IMR-90 (cell line): ENCODE measurements at regions not wholly inside any gene's neighbourhood (a gene's known extent, or its start where the extent isn't known, plus 50 kb on each side); places are given as distances from the start of the nearest gene placed in this dataset.
A peak's percentile ranks its signal among the peaks of the same experiment; 100 is the strongest.

Experiments used
- ATAC-seq: fragments of 200-7000 bp; cut with Tn5 transposase; 2 replicates; pipeline ENCODE4 v1.9.1; 2020; ENCODE audit warnings: low read depth, mild to moderate bottlenecking, moderate library complexity
- BruUV-seq: library from RNA; stranded (reverse); fragments of 400-500 nt; replicated peaks from 2 replicates; lab custom pipeline; 2021; lab: Mats Ljungman, UMichigan
- CTCF ChIA-PET: fragments of 300-600 bp; formaldehyde crosslinking; extraction: SDS; loops from one replicate; lab custom pipeline; 2021; ENCODE audit warnings: antibody characterized with exemption; lab: Yijun Ruan, JAX
- POLR2A ChIA-PET: fragments of 300-600 bp; sonication (Branson Sonifier 250); formaldehyde crosslinking; loops from one replicate; lab custom pipeline; 2022; ENCODE audit warnings: antibody characterized with exemption; ENCODE audit not compliant: unreplicated experiment; lab: Charles Lee
- DNase-seq: peaks from one replicate; pipeline ENCODE4 v3.0.0; 2013
- H2AFZ ChIP-seq: replicated peaks from 2 replicates; pipeline ENCODE3; 2013; ENCODE audit warnings: low read length, mild to moderate bottlenecking; ENCODE audit not compliant: poor library complexity
- H2AK5ac ChIP-seq: 2 replicates; pipeline ENCODE4 v1.6.1; 2013; ENCODE audit warnings: low read depth, low read length, inconsistent platforms
- H2AK9ac ChIP-seq: replicated peaks from 2 replicates; pipeline ENCODE3; 2013; ENCODE audit warnings: mild to moderate bottlenecking, low read depth, low read length, moderate library complexity; ENCODE audit not compliant: poor library complexity
- H2BK120ac ChIP-seq: 2 replicates; pipeline ENCODE4 v1.6.1; 2013; ENCODE audit warnings: low read depth, low read length, inconsistent platforms
- H2BK15ac ChIP-seq: 3 replicates; pipeline ENCODE4 v1.6.1; 2013; ENCODE audit warnings: low read depth, low read length, inconsistent platforms
- H2BK20ac ChIP-seq: 2 replicates; pipeline ENCODE4 v1.6.1; 2013; ENCODE audit warnings: low read depth, mild to moderate bottlenecking, inconsistent platforms, low read length, moderate library complexity
- H2BK5ac ChIP-seq: 2 replicates; pipeline ENCODE4 v1.6.1; 2013; ENCODE audit warnings: mild to moderate bottlenecking, low read depth, low read length, inconsistent platforms; ENCODE audit not compliant: poor library complexity, severe bottlenecking
- H3K14ac ChIP-seq: replicated peaks from 2 replicates; pipeline ENCODE4 v1.6.1; 2013; ENCODE audit warnings: low read depth, low read length, inconsistent platforms
- H3K18ac ChIP-seq: 2 replicates; pipeline ENCODE4 v1.6.1; 2013; ENCODE audit warnings: low read depth, low read length, control low read depth
- H3K23ac ChIP-seq: 2 replicates; pipeline ENCODE4 v1.6.1; 2013; ENCODE audit warnings: low read depth, low read length, inconsistent platforms
- H3K27ac ChIP-seq: 2 replicates; pipeline ENCODE4 v1.5.1; 2013; ENCODE audit warnings: mild to moderate bottlenecking, control low read depth, low read length; ENCODE audit not compliant: insufficient read depth
- H3K27me3 ChIP-seq: 2 replicates; pipeline ENCODE4 v1.6.1; 2013; ENCODE audit warnings: low read length; ENCODE audit not compliant: control insufficient read depth, insufficient read depth
- H3K36me3 ChIP-seq: 2 replicates; pipeline ENCODE4 v1.6.1; 2013; ENCODE audit warnings: low read length, mixed read lengths; ENCODE audit not compliant: control insufficient read depth, insufficient read depth
- H3K4ac ChIP-seq: 2 replicates; pipeline ENCODE4 v1.6.1; 2013; ENCODE audit warnings: low read depth, low read length, inconsistent platforms
- H3K4me1 ChIP-seq: 2 replicates; pipeline ENCODE4 v1.6.1; 2013; ENCODE audit warnings: low read length, mixed read lengths; ENCODE audit not compliant: control insufficient read depth, insufficient read depth
- H3K4me2 ChIP-seq: 2 replicates; pipeline ENCODE4 v1.6.1; 2013; ENCODE audit warnings: low read depth, mild to moderate bottlenecking, control low read depth, low read length, moderate library complexity
- H3K4me3 ChIP-seq: 2 replicates; pipeline ENCODE4 v1.5.1; 2013; ENCODE audit warnings: low read depth, mild to moderate bottlenecking, control low read depth, low read length, moderate library complexity; ENCODE audit not compliant: insufficient read depth
- H3K56ac ChIP-seq: 2 replicates; pipeline ENCODE4 v1.6.1; 2013; ENCODE audit warnings: low read length, inconsistent platforms; ENCODE audit not compliant: insufficient read depth; ENCODE audit errors: extremely low read depth
- H3K79me1 ChIP-seq, 2 experiments: 2 replicates each; pipeline ENCODE4 v1.6.1; 2013; ENCODE audit warnings: low read length in 2 of 2, inconsistent platforms in 1 of 2, low read depth in 1 of 2
- H3K9ac ChIP-seq: 2 replicates; pipeline ENCODE4 v1.6.1; 2013; ENCODE audit warnings: low read depth, low read length, control low read depth
- H3K9me1 ChIP-seq: 2 replicates; pipeline ENCODE4 v1.6.1; 2013; ENCODE audit warnings: low read length, inconsistent platforms; ENCODE audit not compliant: insufficient read depth
- H3K9me3 ChIP-seq: 2 replicates; pipeline ENCODE4 v1.6.1; 2013; ENCODE audit warnings: low read length; ENCODE audit not compliant: control insufficient read depth, insufficient read depth
- H4K20me1 ChIP-seq: 2 replicates; pipeline ENCODE4 v1.6.1; 2013; ENCODE audit warnings: low read length, inconsistent platforms; ENCODE audit not compliant: insufficient read depth
- H4K5ac ChIP-seq: 2 replicates; pipeline ENCODE4 v1.6.1; 2013; ENCODE audit warnings: mild to moderate bottlenecking, low read depth, low read length, control low read depth
- H4K8ac ChIP-seq, 2 experiments: 2 replicates each; pipeline ENCODE4 v1.6.1; 2013; ENCODE audit warnings: low read depth in 2 of 2, low read length in 2 of 2, control low read depth in 1 of 2, inconsistent platforms in 1 of 2
- H4K91ac ChIP-seq: 2 replicates; pipeline ENCODE4 v1.6.1; 2013; ENCODE audit warnings: low read depth, low read length, inconsistent platforms; ENCODE audit not compliant: insufficient read depth
- BHLHE40 ChIP-seq: fragments of 150-350 bp; IDR thresholded peaks from 2 replicates; pipeline ENCODE4 v1.6.1; 2016; ENCODE audit warnings: mild to moderate bottlenecking, low read depth, low read length
- CEBPB ChIP-seq: IDR thresholded peaks from 2 replicates; pipeline ENCODE4 v1.6.1; 2012; ENCODE audit warnings: low read depth, low read length, improper control_type of control experiment
- CHD1 ChIP-seq: IDR thresholded peaks from 2 replicates; pipeline ENCODE4 v1.6.1; 2012; ENCODE audit warnings: low read depth, low read length, improper control_type of control experiment
- FOS ChIP-seq: fragments of 150-350 bp; IDR thresholded peaks from 2 replicates; pipeline ENCODE4 v1.6.1; 2016; ENCODE audit warnings: low read depth, low read length
- MAFK ChIP-seq: IDR thresholded peaks from 2 replicates; pipeline ENCODE4 v1.6.1; 2012; ENCODE audit warnings: low read depth, low read length, improper control_type of control experiment
- MAZ ChIP-seq: IDR thresholded peaks from 2 replicates; pipeline ENCODE4 v1.6.1; 2012; ENCODE audit warnings: low read depth, mild to moderate bottlenecking, low read length, improper control_type of control experiment, moderate library complexity, borderline replicate concordance
- MXI1 ChIP-seq: IDR thresholded peaks from 2 replicates; pipeline ENCODE4 v1.6.1; 2012; ENCODE audit warnings: low read depth, mild to moderate bottlenecking, low read length, moderate library complexity, borderline replicate concordance
- NFE2L2 ChIP-seq: fragments of 150-350 bp; IDR thresholded peaks from 2 replicates; pipeline ENCODE4 v1.6.1; 2016; ENCODE audit warnings: low read depth, mild to moderate bottlenecking, low read length
- POLR2A ChIP-seq: IDR thresholded peaks from 2 replicates; pipeline ENCODE4 v1.6.1; 2012; ENCODE audit warnings: mild to moderate bottlenecking, low read depth, low read length
- RAD21 ChIP-seq: IDR thresholded peaks from 2 replicates; pipeline ENCODE4 v1.6.1; 2012; ENCODE audit warnings: low read length, improper control_type of control experiment
- RCOR1 ChIP-seq: IDR thresholded peaks from 2 replicates; pipeline ENCODE4 v1.6.1; 2012; ENCODE audit warnings: mild to moderate bottlenecking, low read length, improper control_type of control experiment; ENCODE audit not compliant: insufficient replicate concordance
- RFX5 ChIP-seq: IDR thresholded peaks from 2 replicates; pipeline ENCODE4 v1.8.0; 2012; ENCODE audit warnings: low read depth, mild to moderate bottlenecking, low read length, moderate library complexity
- SMC3 ChIP-seq: fragments of 150-350 bp; IDR thresholded peaks from 2 replicates; pipeline ENCODE4 v1.6.1; 2016; ENCODE audit warnings: low read depth, mild to moderate bottlenecking, antibody characterized with exemption, low read length, moderate library complexity
- WGBS, 2 experiments: methylation state at CpG; one replicate each; pipeline versions ENCODE4 v1.1.5 to v1.1.7; 2013; ENCODE audit warnings: missing lambda C conversion rate in 2 of 2; ENCODE audit not compliant: insufficient read length in 1 of 2; ENCODE audit errors: extremely low coverage in 2 of 2; 5-methylcytosine and 5-hydroxymethylcytosine counted together
- dilution Hi-C: fragments of 300-500 bp; cut with HindIII; formaldehyde crosslinking; loops from one replicate; pipeline ENCODE4 v1.14.3; 2018; ENCODE audit warnings: low sequenced_read_pairs; ENCODE audit not compliant: unreplicated experiment
- in situ Hi-C: fragments of 300-500 bp; cut with MboI; formaldehyde crosslinking; loops from 3 replicates; pipeline ENCODE4 v1.14.3; 2019; ENCODE audit warnings: low sequenced_read_pairs, inconsistent platforms, mixed read lengths
- intact Hi-C: fragments of 100-400 bp; cut with micrococcal nuclease; formaldehyde crosslinking; loops from 2 replicates; pipeline ENCODE4 v1.10.0; 2022
- TF ChIP-seq, protein P1 (sequence below): fragments of 150-350 bp; IDR thresholded peaks from 2 replicates; pipeline ENCODE4 v1.6.1; 2016; ENCODE audit warnings: low read depth, mild to moderate bottlenecking, low read length, moderate library complexity, borderline replicate concordance
- TF ChIP-seq, protein P2 (sequence below): conservative IDR thresholded peaks from 2 replicates; pipeline ENCODE4 v1.5.1; 2012; ENCODE audit warnings: mild to moderate bottlenecking, low read depth, low read length, improper control_type of control experiment

DNA sequence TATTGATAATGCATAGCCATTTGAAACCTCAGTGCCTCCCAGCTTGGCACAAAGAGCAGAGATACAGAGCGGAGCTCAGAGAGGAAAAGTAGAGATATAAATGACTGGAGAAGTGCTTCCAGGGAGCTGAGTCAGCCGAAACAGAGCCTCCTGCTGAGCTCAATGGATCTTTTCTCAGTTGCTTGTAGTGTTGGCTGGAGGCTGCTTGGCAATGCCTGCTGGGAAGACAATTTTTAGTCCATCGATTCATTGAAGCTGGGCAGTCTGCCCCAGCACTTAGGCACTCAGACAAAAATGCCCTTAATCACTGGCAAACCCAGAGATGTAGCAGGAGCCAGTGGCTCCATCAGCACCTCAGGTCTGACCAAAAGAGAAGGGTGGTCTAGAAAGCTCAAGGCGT lies 81.3 kb upstream of the SETBP1 start:
- in situ Hi-C loops (no loop called here), intact Hi-C loops (no loop called here), dilution Hi-C loops (no loop called here)
- H2AFZ ChIP-seq: no peak overlapping the region
- no peak overlapping the region for H3K4me3 ChIP-seq
- no peak overlapping the region for H3K9ac ChIP-seq
- H3K4ac ChIP-seq: no peak overlapping the region
- 49% methylated on average over 2 of the region's 4 CpGs; no CpG with 5 or more reads in 1 of the 2 experiments for WGBS, 2 experiments
- no peak overlapping the region for H4K8ac ChIP-seq
- H4K5ac ChIP-seq: no peak overlapping the region
- H4K91ac ChIP-seq: no peak overlapping the region
- H3K9me1 ChIP-seq: no peaks in the 10 kb centered on the region
- H2BK15ac ChIP-seq: no peak overlapping the region
- no peak overlapping the region for H3K14ac ChIP-seq
- no peak overlapping the region for H2AK9ac ChIP-seq
- H3K9me3 ChIP-seq: no peaks in the 10 kb centered on the region
- H3K18ac ChIP-seq: no peak overlapping the region
- no peaks in the 10 kb centered on the region for H3K4me1 ChIP-seq
- BruUV-seq: no TSS peak
- H4K20me1 ChIP-seq: no peaks in the 10 kb centered on the region
- no peak overlapping the region for H3K27ac ChIP-seq
- no peak overlapping the region for H3K56ac ChIP-seq
- ChIA-PET POLR2A (no interaction called here), CTCF (interaction anchor here (0.7 kb wide), 1 partner anchor 966 kb away, joined by 8 read pairs; no protein-coding TSS in a partner anchor)
- no peak for ATAC-seq
- no peaks in the 10 kb centered on the region for H3K27me3 ChIP-seq
- H3K23ac ChIP-seq: no peak overlapping the region
- no peak overlapping the region for H2BK120ac ChIP-seq
- H2AK5ac ChIP-seq: no peak overlapping the region
- TF ChIP-seq CEBPB (no peak), CHD1 (no peak), POLR2A (no peak), MAZ (no peak), MXI1 (no peak), BHLHE40 (no peak), MAFK (no peak), FOS (no peak), SMC3 (no peak), RFX5 (no peak), NFE2L2 (no peak), RAD21 (no peak), RCOR1 (no peak)
- TF ChIP-seq, protein P1, sequence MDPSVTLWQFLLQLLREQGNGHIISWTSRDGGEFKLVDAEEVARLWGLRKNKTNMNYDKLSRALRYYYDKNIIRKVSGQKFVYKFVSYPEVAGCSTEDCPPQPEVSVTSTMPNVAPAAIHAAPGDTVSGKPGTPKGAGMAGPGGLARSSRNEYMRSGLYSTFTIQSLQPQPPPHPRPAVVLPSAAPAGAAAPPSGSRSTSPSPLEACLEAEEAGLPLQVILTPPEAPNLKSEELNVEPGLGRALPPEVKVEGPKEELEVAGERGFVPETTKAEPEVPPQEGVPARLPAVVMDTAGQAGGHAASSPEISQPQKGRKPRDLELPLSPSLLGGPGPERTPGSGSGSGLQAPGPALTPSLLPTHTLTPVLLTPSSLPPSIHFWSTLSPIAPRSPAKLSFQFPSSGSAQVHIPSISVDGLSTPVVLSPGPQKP: no peak
- TF ChIP-seq, protein P2, sequence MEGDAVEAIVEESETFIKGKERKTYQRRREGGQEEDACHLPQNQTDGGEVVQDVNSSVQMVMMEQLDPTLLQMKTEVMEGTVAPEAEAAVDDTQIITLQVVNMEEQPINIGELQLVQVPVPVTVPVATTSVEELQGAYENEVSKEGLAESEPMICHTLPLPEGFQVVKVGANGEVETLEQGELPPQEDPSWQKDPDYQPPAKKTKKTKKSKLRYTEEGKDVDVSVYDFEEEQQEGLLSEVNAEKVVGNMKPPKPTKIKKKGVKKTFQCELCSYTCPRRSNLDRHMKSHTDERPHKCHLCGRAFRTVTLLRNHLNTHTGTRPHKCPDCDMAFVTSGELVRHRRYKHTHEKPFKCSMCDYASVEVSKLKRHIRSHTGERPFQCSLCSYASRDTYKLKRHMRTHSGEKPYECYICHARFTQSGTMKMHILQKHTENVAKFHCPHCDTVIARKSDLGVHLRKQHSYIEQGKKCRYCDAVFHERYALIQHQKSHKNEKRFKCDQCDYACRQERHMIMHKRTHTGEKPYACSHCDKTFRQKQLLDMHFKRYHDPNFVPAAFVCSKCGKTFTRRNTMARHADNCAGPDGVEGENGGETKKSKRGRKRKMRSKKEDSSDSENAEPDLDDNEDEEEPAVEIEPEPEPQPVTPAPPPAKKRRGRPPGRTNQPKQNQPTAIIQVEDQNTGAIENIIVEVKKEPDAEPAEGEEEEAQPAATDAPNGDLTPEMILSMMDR: no peak
- no peaks in the 10 kb centered on the region for H3K36me3 ChIP-seq
- no peak overlapping the region for H3K4me2 ChIP-seq
- no peaks in the 10 kb centered on the region for H3K79me1 ChIP-seq
- no peak overlapping the region for H2BK20ac ChIP-seq
- DNase-seq: peak; percentile 7
- H2BK5ac ChIP-seq: no peak overlapping the region
